ENCODE measurements at regions not wholly inside any gene's neighbourhood (a gene's known extent, or its start where the extent isn't known, plus 50 kb on each side); places are given as distances from the start of the nearest gene placed in this dataset.

GRCh38 chr2:173755798-173756197 lies 209.4 kb downstream of the SP3 start:
- TF ChIP-seq CTCF (IDR thresholded peaks at IDR 0.05) (no peak), POLR2AphosphoS5 (IDR thresholded peaks at IDR 0.05) (no peak), POLR2A (IDR thresholded peaks at IDR 0.05) (no peak)

Measured in transverse colon (tissue), 4 donors.